ENCODE measurements at regions not wholly inside any gene's neighbourhood (a gene's known extent, or its start where the extent isn't known, plus 50 kb on each side); places are given as distances from the start of the nearest gene placed in this dataset.

GRCh38 chr20:52552181-52552872 is 360.7 kb upstream of the ZFP64 start:
- no peak for DNase-seq

DNA sequence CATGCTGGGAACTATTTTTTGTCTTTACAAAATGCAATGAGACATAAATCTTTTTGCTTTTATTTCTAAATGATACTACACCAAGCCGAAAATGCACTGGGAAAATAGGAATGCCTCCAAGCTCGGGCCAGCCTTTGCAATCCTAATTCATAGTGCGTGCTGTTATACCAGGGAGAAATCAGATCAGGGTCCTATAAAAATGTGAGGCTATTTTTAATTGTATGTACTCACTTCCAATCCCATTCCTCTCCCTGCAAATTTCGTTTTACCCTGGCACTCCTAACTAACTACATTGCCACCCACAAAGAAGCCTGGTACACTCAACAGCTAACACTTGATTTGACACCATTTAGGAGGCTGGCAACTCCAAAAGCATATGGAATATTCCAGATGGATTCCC is 350.6 kb upstream of the ZFP64 start:
- no peak for DNase-seq

DNA sequence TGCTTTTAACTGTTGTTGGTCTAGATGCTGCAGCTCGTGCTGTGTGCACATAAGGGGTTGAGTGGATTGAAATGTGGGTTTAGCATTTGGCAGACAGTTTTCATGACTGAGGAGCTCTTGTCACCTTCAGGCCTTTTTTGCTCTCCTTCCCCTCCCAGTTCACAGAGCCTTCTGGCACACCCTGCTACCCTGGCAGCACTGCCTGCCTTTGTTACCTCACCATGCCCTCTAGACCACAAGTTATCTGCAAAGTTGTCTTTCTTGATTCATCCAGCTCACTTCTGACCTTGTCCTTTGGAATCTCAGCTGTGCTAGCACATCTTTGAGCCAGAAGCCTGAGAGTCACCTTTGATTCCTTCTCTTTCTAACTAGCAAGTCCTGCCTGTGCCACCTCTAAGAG is 348.9 kb upstream of the ZFP64 start:
- no peak for DNase-seq

GRCh38 chr20:52539891-52540290 is 348.3 kb upstream of the ZFP64 start:
- DNase-seq = no peak

GRCh38 chr20:52536841-52537400 is 345.3 kb upstream of the ZFP64 start:
- no peak for DNase-seq

DNA sequence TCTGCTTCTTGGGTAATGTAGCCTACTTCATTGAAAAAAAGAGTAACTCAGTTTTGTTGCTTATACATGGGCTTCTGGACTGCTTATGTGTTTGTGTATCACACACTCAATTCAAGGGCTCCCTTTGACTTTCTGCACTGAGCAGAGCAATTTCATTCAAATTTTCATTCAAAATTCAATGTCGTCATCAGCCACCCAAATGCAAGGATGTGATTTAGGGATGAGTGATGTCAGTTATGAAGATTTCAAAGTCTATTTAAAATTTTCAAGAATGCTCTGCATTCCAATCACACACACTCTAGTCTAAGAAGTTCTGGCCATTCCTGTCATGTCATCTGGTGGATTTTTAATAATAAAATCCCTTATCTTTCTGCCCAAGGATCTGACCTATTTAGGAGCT is 344.5 kb upstream of the ZFP64 start:
- no peak for DNase-seq

- no peak for DNase-seq
These were observed 343.0 kb upstream of the ZFP64 start for GRCh38 chr20:52534616-52535015.

- no peak for DNase-seq
These were observed 341.8 kb upstream of the ZFP64 start for GRCh38 chr20:52533401-52533800.

GRCh38 chr20:52532674-52533073 is 341.1 kb upstream of the ZFP64 start:
- no peak for DNase-seq

- no peak for DNase-seq
These were observed 339.0 kb upstream of the ZFP64 start for GRCh38 chr20:52530571-52530970.

- no peak for DNase-seq
These were observed 338.2 kb upstream of the ZFP64 start for GRCh38 chr20:52529826-52530225.

DNA sequence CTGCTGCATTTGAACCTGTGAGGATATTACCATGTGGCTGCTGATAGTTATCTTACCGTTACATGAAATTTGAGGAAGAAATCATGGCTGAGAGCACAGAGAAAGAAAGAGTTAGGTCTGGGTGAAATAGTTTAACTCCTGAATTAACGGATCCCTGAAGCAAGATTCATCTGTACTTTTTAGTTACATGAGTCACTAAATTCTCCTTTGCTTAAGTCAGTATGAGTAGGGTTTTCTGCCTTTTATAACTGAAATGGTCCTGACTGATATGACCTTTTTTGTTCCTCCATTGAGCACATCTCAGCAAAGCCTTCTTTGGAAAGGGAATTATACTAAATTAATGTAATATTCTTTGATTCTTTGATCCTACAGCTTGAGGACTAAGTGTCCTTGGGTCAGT is 333.3 kb upstream of the ZFP64 start:
- DNase-seq = no peak

DNA sequence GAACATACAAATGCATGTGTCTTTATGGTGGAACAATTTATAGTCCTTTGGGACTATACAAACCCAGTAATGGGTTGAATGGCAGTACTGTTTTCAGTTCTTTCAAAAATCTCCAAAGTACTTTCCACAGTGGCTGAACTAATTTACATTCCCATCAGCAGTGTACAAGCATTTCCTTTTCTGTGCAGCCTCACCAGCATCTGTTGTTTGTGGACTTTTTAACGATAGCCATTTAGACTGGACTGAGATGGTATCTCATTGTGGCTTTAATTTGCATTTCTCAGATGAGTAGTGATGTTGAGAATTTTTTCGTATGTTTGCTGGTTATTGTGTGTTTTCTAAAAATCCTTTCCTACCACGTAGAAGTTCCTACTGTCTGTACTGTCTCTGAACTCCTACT is 327.2 kb upstream of the ZFP64 start:
- no peak for DNase-seq

GRCh38 chr20:52515877-52516276 is 324.3 kb upstream of the ZFP64 start:
- DNase-seq = no peak

DNA sequence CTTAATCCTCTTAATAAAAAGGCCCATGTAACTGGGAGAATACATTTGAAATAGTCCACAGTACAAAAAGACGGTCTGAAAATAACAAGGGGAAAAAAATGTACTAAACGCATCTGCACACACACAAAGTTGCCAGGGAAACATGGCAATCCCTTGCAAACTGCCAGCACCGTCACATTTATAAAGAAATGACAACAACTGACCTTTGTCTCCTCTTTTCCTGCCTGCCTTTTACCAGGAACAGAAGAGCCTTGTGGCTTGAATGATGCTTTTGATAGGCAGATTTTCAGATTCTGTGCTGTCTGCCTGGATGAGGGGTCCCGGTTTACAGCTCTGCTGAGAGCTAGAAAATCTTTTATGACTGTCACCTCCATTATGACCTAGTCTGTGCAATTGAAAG is 308.6 kb upstream of the ZFP64 start:
- DNase-seq = no peak

DNA sequence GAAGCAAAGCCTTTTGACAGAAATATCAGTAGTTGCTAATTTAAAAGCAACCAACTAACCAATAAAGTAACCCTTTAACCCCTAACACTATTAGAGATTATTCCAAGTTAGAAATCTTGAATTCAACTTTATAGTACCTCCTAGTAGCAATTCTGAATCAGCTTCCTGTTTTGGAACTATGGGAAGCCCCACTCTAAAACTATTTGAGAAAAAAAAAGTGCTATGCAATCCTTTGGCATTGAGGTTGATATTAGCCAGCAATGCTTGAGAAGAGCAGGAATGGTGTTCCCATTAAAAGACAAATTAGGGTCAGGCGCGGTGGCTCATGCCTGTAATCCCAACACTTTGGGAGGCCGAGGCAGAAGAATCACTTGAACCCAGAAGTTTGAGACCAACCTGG is 306.2 kb upstream of the ZFP64 start:
- no peak for DNase-seq

- DNase-seq = no peak
These were observed 304.6 kb upstream of the ZFP64 start for GRCh38 chr20:52496191-52496590.

GRCh38 chr20:52494244-52494643 is 302.7 kb upstream of the ZFP64 start:
- peak; percentile 1 to 36 (median 7) for DNase-seq

DNA sequence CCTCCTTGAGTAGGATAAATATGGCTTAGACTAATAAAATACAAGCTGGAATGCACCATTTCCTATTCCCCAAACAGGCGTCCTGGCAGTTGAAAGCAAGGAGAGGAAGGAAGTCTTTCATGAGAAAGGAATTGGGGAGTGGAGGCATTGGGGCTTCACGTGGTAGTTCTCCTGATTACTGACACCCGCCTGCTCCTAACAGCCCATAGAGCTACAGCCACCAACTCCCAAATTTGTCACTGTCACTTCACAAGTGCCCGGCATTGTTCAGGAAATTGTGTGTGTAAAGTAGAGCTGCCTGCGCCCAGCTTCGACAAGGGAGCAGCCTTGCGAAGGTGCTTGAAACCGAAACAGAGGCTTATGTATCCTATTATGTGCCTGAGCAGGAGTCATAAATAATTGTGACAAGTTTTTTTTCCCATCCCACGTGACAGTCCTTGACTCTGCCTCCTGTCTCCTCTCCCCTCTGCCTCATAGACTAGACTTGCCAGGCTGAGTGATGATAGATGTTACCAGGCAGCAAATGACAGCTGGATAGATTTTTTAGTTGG is 301.7 kb upstream of the ZFP64 start:
- DNase-seq = no peak

GRCh38 chr20:52490711-52491430 is 299.3 kb upstream of the ZFP64 start:
- DNase-seq = no peak

DNA sequence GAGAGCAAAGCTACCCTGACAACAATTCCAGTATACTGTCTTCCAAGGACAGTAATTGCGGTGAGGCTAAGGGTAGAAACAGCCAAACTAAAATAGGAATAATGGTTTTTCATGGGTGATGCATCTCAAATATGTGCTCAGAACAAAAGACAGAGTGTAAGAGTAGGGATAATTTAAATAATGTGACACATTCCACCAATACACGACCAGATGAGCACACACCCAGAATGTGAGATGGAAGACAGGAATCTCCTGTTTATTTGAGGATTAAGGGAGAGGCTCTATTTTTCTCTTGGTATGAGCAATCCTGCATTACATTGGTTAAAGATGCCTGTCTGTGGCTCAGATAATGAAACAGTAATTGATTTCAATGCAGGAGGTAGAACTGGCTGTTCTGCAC is 292.9 kb upstream of the ZFP64 start:
- DNase-seq = no peak

DNA sequence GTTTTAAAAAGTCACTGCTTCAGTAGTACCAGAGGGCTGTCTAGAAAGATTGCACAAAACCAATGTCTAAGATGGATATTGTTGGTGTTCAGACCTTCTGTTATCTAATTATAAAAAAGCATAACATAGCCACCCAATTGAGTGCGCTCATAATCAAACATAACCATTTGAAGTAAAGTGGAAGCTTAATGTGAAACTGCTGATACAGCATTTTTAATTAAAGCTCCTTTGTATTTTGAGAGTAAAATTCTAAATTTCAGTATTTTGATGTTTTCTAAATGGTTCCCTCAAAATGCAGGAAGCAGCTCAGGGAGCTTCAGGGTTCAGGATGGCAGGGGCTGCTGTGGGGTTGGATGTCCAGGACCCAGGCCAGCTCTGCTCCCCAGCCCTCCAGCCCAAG is 291.8 kb upstream of the ZFP64 start:
- no peak for DNase-seq

DNA sequence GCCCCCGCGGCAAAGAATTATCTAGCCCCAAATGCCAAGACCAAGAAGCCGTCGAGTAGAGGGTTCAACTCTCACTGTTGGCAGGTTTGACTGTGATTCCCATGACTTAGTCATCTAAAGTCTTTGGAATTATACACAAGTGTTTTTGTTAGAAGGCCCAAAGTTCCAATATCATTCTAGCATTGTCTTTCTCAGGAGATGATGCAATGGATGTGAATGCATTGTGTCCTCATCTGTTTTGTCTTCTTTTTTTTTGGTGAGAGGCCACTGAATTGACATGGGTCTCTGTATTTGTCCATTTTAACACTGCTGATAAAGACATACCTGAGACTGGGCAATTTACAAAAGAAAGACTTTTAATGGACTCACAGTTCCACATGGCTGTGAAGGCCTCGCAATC is 290.5 kb upstream of the ZFP64 start:
- DNase-seq = no peak

DNA sequence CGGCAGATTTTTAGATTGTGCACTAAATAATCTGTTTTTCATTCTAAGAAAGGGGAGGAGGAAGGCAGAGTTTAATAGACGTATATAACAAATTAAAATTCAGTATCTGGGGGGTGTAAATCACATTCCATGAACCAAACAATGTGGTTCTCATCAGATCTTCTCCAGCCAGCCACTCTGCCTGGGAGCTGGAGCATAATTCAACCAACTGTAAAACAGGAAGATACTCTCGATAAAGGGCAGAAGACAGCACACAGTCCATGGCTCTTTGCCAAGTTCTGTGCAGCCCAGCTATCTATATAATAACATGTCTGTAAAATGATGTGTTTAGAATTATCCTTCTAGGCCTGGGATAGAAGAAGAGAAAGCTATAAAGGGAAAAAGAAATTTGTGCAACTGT is 289.9 kb upstream of the ZFP64 start:
- DNase-seq = no peak
